GM19463 (cell line): ENCODE measurements at regions not wholly inside any gene's neighbourhood (a gene's known extent, or its start where the extent isn't known, plus 50 kb on each side); places are given as distances from the start of the nearest gene placed in this dataset.

Experiments used
- ATAC-seq: cut with Tn5 transposase; IDR thresholded peaks from one replicate; pipeline ENCODE4 v1.9.1; 2021; ENCODE audit warnings: mild to moderate bottlenecking, moderate library complexity; ENCODE audit not compliant: unreplicated experiment

- no peak for ATAC-seq
Measured at GRCh38 chr15:66848116-66848515, 146.1 kb downstream of the SMAD6 start.

- ATAC-seq: no peak
Measured at GRCh38 chr15:66848686-66849392, 146.8 kb downstream of the SMAD6 start.

GRCh38 chr15:66849393-66849745 is 147.3 kb downstream of the SMAD6 start:
- no peak for ATAC-seq

GRCh38 chr15:66849746-66850077 is 147.7 kb downstream of the SMAD6 start:
- no peak for ATAC-seq

- no peak for ATAC-seq
Measured at GRCh38 chr15:66850078-66850991, 148.3 kb downstream of the SMAD6 start.

- no peak for ATAC-seq
Measured at GRCh38 chr15:66850996-66851310, 148.9 kb downstream of the SMAD6 start.

- ATAC-seq: no peak
Measured at GRCh38 chr15:66851311-66852063, 149.5 kb downstream of the SMAD6 start.

GRCh38 chr15:66852064-66852905 is 150.2 kb downstream of the SMAD6 start:
- no peak for ATAC-seq

GRCh38 chr15:66854012-66854965 is 152.3 kb downstream of the SMAD6 start:
- ATAC-seq: no peak

- ATAC-seq: no peak
Measured at GRCh38 chr15:66855041-66855440, 153.0 kb downstream of the SMAD6 start.

GRCh38 chr15:66857694-66858093 is 155.7 kb downstream of the SMAD6 start:
- ATAC-seq: no peak

GRCh38 chr15:66858423-66859207 is 156.6 kb downstream of the SMAD6 start:
- ATAC-seq: no peak

- ATAC-seq: no peak
Measured at GRCh38 chr15:66859688-66860253, 157.7 kb downstream of the SMAD6 start.

GRCh38 chr15:66860844-66861243 is 158.8 kb downstream of the SMAD6 start:
- no peak for ATAC-seq

- ATAC-seq: no peak
Measured at GRCh38 chr15:66862111-66862939, 160.3 kb downstream of the SMAD6 start.

- no peak for ATAC-seq
Measured at GRCh38 chr15:66862940-66863335, 160.9 kb downstream of the SMAD6 start.

- no peak for ATAC-seq
Measured at GRCh38 chr15:66863390-66864085, 161.5 kb downstream of the SMAD6 start.
